ENCODE measurements at regions not wholly inside any gene's neighbourhood (a gene's known extent, or its start where the extent isn't known, plus 50 kb on each side); places are given as distances from the start of the nearest gene placed in this dataset.

DNA sequence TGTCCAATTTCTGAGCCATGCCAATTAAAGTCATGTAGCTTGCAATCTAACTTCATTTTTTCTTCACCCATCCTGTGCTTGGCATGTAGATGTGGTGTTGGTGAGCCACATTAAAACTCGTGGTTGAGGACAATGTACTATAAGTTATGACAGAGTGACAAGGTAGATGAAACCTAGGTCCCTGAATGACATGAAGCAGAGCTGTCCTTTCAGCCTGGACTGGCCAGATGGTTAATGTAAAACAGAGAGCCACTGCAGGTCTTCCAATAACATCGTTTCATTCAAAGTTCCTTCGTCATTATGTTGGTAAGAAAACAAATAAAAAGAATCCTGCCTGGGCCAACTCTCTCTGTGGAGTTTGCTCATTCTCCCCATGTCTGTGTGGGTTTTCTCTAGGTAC lies 856.5 kb upstream of the SEMA6A start:
- H3K36me3 ChIP-seq (ENCODE audit: control insufficient read depth, low read length) = no peaks in the 10 kb centered on the region
- no peaks in the 10 kb centered on the region for H3F3A ChIP-seq (ENCODE audit: control insufficient read depth, insufficient read depth)
- no peaks in the 10 kb centered on the region for H3K27me3 ChIP-seq (ENCODE audit: control insufficient read depth, low read length)
- H3K9me3 ChIP-seq (ENCODE audit: control insufficient read depth, insufficient read depth, low read length) = no peaks in the 10 kb centered on the region
- TF ChIP-seq EZH2phosphoT487 (IDR thresholded peaks at IDR 0.05; ENCODE audit: borderline replicate concordance, low read length) = no peak
- TF ChIP-seq, protein P1, sequence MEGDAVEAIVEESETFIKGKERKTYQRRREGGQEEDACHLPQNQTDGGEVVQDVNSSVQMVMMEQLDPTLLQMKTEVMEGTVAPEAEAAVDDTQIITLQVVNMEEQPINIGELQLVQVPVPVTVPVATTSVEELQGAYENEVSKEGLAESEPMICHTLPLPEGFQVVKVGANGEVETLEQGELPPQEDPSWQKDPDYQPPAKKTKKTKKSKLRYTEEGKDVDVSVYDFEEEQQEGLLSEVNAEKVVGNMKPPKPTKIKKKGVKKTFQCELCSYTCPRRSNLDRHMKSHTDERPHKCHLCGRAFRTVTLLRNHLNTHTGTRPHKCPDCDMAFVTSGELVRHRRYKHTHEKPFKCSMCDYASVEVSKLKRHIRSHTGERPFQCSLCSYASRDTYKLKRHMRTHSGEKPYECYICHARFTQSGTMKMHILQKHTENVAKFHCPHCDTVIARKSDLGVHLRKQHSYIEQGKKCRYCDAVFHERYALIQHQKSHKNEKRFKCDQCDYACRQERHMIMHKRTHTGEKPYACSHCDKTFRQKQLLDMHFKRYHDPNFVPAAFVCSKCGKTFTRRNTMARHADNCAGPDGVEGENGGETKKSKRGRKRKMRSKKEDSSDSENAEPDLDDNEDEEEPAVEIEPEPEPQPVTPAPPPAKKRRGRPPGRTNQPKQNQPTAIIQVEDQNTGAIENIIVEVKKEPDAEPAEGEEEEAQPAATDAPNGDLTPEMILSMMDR (IDR thresholded peaks at IDR 0.05; ENCODE audit: low read depth, low read length, poor library complexity, severe bottlenecking) = no peak
- H3K9me2 ChIP-seq (replicated peaks; ENCODE audit: control insufficient read depth, low read length) = no peaks in the 10 kb centered on the region
- no peak overlapping the region for H3K4me2 ChIP-seq (ENCODE audit: low read length)
- H3K4me1 ChIP-seq (ENCODE audit: control insufficient read depth, low read length) = no peaks in the 10 kb centered on the region
- no peak overlapping the region for H3K4me3 ChIP-seq (ENCODE audit: low read length)
- no peak overlapping the region for H3K27ac ChIP-seq (ENCODE audit: low read depth, low read length)
- H4K20me1 ChIP-seq (ENCODE audit: control insufficient read depth, insufficient read depth, low read depth, low read length) = no peaks in the 10 kb centered on the region
- H3K79me2 ChIP-seq (ENCODE audit: control insufficient read depth, low read length) = no peaks in the 10 kb centered on the region

DNA sequence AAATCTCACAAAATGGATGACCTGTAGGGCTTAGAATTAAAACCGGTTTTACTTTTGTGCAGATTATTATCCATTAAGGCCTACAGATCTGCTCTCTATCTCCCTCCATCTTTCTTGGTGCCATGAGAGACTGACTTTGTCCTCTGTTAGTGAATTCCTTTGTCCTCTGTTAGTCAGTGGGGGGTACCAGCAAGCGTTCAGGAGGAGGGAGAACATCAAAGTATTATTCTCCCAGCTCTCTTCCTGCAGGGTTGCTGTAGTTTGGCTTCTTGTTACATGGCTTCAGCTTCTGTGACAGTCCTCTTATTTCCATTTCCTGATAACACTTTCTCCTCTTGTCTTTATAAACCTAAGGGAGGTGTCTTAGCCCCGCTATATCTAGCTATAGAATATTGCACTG lies 850.5 kb upstream of the SEMA6A start:
- no peak for TF ChIP-seq EZH2phosphoT487 (IDR thresholded peaks at IDR 0.05; ENCODE audit: borderline replicate concordance, low read length)
- TF ChIP-seq, protein P1 (IDR thresholded peaks at IDR 0.05; ENCODE audit: low read depth, low read length, poor library complexity, severe bottlenecking) = no peak
- no peak overlapping the region for H3K27ac ChIP-seq (ENCODE audit: low read depth, low read length)
- no peaks in the 10 kb centered on the region for H3K4me1 ChIP-seq (ENCODE audit: control insufficient read depth, low read length)
- H3K9me2 ChIP-seq (replicated peaks; ENCODE audit: control insufficient read depth, low read length) = no peaks in the 10 kb centered on the region
- H3K36me3 ChIP-seq (ENCODE audit: control insufficient read depth, low read length) = no peaks in the 10 kb centered on the region
- no peaks in the 10 kb centered on the region for H3K9me3 ChIP-seq (ENCODE audit: control insufficient read depth, insufficient read depth, low read length)
- no peaks in the 10 kb centered on the region for H3F3A ChIP-seq (ENCODE audit: control insufficient read depth, insufficient read depth)
- H3K79me2 ChIP-seq (ENCODE audit: control insufficient read depth, low read length) = no peaks in the 10 kb centered on the region
- H4K20me1 ChIP-seq (ENCODE audit: control insufficient read depth, insufficient read depth, low read depth, low read length) = no peaks in the 10 kb centered on the region
- no peak overlapping the region for H3K4me3 ChIP-seq (ENCODE audit: low read length)
- H3K27me3 ChIP-seq (ENCODE audit: control insufficient read depth, low read length) = no peaks in the 10 kb centered on the region
- H3K4me2 ChIP-seq (ENCODE audit: low read length) = no peak overlapping the region

DNA sequence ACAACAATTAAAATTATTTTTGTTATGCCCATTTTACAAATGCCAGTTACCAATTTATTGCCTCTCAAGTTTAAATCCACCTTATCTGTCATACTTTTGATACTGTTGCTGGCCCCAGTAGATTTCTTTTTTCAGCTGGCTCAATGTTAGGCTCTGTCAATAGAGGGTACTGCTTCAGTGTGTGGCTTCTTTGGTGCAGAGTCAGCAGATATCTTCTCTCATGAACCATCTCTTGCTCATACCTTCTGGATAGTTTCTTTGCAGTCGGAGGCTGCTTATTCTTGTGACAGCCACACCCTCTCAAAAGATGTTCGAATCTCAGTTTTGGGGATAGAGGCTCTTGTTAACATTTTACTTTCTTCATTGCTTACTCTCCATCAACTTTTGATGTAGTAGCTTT lies 849.9 kb upstream of the SEMA6A start:
- Histone ChIP-seq H3K4me1 (ENCODE audit: control insufficient read depth, low read length) (no peaks in the 10 kb centered on the region), H3K9me2 (replicated peaks; ENCODE audit: control insufficient read depth, low read length) (no peaks in the 10 kb centered on the region), H3K27me3 (ENCODE audit: control insufficient read depth, low read length) (no peaks in the 10 kb centered on the region)

More for the DNA sequence above, 849.9 kb upstream of the SEMA6A start:
- H3K27ac ChIP-seq (ENCODE audit: low read depth, low read length) = no peak overlapping the region
- H3K4me3 ChIP-seq (ENCODE audit: low read length) = no peak overlapping the region
- H4K20me1 ChIP-seq (ENCODE audit: control insufficient read depth, insufficient read depth, low read depth, low read length) = no peaks in the 10 kb centered on the region
- no peak for TF ChIP-seq EZH2phosphoT487 (IDR thresholded peaks at IDR 0.05; ENCODE audit: borderline replicate concordance, low read length)
- TF ChIP-seq, protein P1 (IDR thresholded peaks at IDR 0.05; ENCODE audit: low read depth, low read length, poor library complexity, severe bottlenecking) = no peak
- H3K79me2 ChIP-seq (ENCODE audit: control insufficient read depth, low read length) = no peaks in the 10 kb centered on the region
- H3K9me3 ChIP-seq (ENCODE audit: control insufficient read depth, insufficient read depth, low read length) = no peaks in the 10 kb centered on the region
- no peaks in the 10 kb centered on the region for H3F3A ChIP-seq (ENCODE audit: control insufficient read depth, insufficient read depth)
- no peaks in the 10 kb centered on the region for H3K36me3 ChIP-seq (ENCODE audit: control insufficient read depth, low read length)
- no peak overlapping the region for H3K4me2 ChIP-seq (ENCODE audit: low read length)
